ENCODE measurements at regions not wholly inside any gene's neighbourhood (a gene's known extent, or its start where the extent isn't known, plus 50 kb on each side); places are given as distances from the start of the nearest gene placed in this dataset.

DNA sequence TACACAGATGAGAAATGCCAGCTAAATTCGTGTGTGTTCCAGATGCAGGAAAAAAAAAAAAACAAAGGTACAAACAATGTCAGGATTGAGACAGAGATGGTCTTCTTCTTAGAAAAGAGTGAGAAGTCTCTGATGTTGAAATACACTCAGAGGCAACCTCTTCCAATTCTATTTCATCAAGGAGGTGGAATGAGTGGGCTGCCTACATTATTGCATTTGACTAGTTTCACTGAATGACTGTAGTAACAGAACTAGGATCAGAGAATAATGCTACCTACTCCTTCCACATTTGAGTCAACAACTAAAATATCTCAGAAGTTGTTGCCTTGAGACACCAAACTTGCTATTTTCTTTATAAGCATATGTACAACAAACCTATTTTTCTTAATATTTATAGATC is 1332.2 kb upstream of the FLRT2 start:
- no peak for DNase-seq (ENCODE audit: low read depth)

DNA sequence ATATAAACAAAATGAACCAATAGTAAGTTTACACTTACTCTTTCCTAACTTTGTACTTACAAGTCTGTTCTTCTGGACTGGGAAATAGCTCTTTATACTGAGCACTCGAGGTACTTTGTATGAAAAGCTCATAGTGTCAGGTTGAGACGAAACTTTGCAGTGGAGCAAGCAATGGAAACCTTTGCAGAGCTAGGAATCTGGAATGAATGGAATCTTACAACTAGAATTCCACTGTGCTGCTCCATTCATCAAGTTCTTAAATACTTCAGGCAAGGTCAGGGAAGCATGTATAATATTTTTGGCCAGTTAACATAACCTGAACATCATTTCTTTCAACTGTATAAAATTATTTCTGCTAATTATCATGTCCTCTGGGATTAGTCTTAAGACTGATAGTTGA is 1327.5 kb upstream of the FLRT2 start:
- no peak for DNase-seq (ENCODE audit: low read depth)

DNA sequence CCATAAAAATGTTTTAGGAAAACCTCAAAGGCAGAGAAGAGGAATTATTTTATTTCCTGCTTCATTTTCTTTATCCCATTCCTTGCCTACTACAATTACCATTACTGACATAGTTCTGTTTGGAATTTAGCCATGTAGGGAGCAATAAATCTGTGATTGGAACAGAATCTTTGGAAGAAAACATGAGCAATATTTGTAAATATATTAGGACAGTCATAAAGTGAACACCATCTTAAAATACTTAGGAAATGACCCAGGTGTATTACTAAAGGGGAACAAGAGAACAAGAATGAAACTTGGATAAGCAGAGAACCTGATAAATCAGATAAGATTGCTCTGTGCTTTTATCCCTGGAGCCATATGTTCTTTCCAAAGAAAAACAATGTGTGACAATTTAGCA is 1326.0 kb upstream of the FLRT2 start:
- DNase-seq (ENCODE audit: low read depth), result no peak

DNA sequence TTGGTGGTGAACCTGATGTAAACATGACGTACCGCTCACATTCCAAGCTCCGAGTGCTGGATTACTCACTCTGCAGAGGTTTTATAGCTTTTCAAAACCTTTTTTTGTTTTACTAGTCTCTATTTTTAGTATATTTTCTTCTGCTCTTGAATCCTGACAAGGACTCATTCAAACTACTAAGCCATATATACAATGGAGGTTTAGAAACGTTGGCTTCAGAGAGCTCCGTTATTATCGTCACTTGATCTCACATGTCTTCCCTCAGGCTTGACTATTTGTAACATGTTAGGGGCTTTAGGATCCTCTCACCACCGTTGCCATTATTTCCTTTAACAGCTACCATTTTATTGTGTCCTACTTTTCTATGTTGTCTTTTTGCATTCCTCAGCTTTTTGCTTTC is 1321.5 kb upstream of the FLRT2 start:
- DNase-seq (ENCODE audit: low read depth), result no peak

DNA sequence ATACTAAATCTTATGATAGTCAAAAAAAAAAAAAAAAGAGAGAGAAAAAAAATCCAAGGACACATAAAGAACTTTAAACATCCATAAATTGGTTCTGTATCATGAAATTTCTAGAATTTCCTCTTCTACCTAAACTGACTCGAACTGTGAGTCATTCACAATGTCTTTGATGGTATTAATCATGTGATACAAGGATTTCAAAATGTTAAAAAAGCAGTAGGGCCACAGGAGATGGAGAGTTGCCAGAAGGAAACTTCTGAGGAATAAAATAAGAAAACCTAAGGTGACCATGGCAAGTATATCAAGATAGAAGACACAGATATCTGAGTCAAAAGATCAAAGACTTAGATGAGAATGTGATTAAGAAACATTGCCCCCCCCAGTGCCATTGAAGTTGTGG is 1320.9 kb upstream of the FLRT2 start:
- DNase-seq (ENCODE audit: low read depth), result no peak

DNA sequence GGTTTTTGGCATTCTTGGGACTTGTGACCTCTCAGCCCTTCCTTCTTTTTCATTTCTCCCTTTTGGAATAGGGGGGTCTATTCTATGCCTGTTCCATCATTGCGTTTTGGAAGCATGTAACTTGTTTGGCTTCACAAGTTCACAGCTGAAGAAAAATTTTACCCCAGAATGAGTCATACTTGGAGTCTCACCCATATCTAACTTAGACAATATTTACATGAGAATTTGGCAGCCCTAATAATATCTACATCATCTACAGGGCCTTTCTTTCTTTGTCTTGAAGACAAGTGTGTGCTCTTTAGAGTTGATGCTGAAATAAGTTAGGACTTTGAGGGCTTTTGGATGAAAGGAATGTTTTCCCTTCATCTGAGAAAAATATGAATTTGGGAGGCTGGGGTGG is 1312.9 kb upstream of the FLRT2 start:
- no peak for DNase-seq (ENCODE audit: low read depth)

DNA sequence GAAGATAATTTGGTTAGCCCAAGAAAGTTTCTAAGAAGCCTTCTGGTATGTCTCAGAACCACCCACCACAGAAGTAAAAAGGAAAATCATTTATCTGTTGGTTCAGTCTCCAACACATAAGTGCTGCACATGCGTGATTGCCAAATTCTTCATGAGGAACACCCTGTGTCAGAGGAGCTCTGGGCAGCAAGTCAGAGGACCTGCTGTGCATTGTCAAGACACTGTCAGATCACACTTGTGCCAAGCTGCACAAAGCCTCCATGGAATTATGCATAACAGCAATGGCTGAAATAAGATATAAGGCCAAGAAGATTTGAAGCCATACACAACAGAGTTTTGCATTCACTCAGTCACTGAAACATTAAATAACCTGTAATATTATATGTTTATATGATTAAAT is 1304.7 kb upstream of the FLRT2 start:
- DNase-seq (ENCODE audit: low read depth), result no peak

DNA sequence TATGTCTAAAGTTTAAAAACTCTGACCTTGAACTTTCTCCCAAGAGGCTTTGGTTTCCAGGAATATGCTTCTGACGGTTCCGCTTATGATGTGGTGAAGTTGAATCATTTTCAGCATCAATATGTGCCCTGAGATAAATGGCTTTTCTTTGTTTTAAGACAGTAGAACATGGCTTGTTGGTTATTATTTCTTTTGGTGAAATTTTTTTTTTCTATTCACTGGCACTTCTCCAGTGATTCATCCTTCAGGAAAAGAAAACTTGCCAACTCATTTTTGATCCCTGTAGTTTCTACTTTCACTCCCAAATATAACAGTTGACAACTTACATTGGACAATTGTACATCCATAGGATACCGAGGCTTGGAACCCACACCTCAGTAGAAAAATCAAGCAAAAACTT is 1301.2 kb upstream of the FLRT2 start:
- no peak for DNase-seq (ENCODE audit: low read depth)

DNA sequence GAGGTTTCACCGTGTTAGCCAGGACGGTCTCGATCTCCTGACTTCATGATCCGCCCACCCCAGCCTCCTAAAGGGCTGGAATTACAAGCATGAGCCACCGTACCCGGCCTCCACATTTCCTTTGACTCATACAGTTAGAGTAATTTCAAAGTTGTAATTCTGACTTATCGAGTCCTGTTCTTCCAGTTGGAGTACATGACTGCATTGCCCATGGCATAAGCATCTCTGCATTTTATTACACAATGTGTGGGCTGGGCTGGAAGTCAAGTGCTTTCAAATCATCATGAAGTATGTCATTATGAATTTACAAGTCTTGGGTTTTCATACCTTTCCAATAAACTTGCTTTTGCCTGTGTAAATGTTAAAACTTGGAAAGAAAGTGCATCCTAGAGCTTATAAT is 1295.7 kb upstream of the FLRT2 start:
- no peak for DNase-seq (ENCODE audit: low read depth)

DNA sequence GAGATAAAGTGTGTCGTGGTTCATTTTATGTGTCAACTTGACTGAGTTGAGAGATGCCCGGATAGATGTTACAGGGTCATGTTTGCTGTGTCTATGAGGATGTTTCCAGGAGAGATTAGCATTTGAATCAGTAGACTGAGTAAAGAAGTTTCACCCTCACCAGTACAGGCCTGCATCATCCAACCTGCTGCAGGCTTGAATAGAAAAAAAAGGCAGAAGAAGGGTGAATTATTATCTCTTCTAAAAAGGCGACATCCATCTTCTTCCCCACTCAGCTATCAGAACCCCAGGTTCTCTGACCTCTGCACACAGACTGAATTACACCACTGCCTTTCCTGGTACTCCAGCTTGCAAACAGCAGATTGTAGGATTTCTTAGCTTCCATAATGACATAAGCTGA is 1293.7 kb upstream of the FLRT2 start:
- no peak for DNase-seq (ENCODE audit: low read depth)

DNA sequence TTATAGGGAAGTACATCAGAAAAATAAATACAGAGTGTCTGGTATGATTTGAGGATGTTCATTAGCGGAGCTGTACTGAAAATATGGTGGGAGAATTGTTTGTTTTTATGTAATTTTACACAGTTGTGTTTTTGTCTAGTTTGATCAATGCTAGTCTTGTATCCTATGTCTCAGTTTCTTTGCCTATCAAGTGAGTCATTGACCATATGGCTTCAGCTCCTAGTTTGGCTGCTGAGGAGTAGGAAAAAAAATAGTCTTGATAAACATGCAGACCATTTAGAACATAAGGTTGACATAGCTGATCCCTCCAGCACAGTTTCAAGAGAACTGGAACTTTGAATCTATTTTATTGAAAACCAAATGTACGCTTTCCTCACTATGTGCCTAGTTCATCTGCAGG is 1292.1 kb upstream of the FLRT2 start:
- DNase-seq (ENCODE audit: low read depth), result no peak

DNA sequence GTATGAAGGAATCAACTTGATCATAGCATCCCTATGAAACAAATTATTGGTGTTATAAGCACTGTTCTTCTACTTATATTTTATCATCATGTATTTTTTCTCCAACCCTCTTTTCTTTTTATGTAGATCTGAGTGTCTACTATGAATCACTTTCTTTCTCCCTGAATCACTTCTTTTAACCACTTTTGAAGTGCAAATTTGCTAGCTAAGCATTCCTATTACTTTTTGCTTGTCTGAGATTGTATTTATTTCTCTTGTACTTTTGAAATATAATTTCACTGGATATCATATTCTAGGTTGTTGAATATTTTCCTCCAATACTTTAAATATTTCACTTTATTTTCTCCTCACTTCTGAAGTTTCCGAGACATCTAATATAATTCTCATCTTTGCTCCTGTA is 1282.3 kb upstream of the FLRT2 start:
- DNase-seq (ENCODE audit: low read depth), result no peak

DNA sequence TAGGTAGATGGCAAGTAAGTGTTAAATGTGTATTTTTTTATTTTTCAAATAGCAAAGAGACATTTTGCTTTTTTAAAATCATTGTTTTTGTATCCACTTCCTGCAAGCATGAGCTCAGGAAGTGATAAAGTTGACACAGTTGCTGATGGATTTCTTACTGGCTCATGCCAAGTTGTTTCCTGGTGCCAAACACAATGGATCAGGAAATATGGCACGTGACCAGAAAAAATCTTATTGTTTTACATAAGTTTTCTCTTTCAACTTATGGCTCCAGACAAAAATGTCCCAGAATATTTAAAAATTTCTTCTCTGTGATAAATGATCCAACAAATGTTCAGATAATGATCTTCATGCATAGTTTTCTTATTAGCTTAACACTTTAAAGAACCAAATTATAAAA is 1279.1 kb upstream of the FLRT2 start:
- DNase-seq (ENCODE audit: low read depth), result no peak

DNA sequence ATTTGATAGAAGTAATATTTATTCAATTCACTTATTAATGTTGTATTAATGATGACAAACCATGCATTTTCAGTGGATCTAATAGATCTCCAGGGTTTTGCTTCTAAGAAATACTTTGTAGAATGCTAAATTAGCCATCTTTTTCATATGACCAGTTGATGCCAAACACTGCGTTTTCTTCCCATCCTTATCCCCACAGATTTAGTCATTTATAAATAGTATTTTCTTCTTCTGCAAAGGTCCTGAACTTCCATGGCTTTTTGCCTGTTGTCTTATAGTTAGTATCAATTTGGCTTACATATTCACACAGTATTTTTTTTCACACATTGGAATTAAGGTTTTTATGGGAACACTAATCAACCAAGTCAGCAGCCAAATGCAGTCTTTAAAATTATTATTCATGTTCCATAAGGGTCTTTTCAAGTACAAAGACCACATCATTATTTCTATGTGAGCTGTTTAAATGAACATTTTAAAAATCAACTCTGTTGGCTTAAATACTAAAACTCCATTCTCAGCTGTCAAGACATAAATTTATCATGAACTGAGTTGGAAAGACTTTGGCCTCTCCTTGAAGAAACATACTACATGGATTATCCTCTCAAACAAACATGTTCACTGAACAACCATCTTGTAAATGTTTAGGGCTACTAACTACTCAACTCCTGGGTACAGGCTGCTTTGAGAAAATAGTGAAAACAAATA is 1278.4 kb upstream of the FLRT2 start:
- no peak for DNase-seq (ENCODE audit: low read depth)

DNA sequence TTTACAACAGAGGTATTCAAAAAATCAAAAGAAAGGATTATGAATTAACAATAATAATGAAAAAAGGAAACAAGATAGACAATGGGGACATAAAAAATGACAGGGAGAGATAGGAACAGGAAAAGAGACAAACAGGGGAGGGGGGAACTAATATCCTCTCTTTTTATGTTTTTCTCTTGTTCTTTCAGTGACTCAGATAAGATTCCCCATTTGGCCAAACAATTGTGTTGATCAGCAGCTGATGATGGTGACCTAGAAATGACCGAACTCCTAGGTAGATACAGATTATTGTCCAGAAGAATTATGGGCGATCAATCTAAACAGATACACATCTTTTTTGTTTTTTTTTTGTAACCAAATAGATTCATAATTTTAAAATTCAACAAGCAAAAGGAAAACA is 1277.2 kb upstream of the FLRT2 start:
- no peak for DNase-seq (ENCODE audit: low read depth)

DNA sequence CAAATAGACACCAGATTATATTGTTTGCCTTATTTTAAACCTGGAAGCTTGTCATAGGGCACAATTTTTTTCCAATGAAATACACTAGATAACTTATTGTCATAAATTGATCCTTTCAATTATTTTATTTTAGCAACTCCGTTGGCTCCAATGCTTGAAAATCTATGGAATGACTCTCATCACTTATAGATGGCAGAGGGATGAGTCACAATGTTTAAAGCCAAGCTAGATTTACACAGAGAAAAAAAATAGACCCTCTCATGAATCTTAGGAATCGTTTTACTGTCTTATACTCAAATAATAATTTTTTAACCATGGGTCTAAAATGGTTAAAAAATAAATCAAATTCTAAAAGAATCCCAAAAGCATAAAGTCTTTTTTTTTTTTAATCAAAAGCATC is 1276.6 kb upstream of the FLRT2 start:
- no peak for DNase-seq (ENCODE audit: low read depth)

DNA sequence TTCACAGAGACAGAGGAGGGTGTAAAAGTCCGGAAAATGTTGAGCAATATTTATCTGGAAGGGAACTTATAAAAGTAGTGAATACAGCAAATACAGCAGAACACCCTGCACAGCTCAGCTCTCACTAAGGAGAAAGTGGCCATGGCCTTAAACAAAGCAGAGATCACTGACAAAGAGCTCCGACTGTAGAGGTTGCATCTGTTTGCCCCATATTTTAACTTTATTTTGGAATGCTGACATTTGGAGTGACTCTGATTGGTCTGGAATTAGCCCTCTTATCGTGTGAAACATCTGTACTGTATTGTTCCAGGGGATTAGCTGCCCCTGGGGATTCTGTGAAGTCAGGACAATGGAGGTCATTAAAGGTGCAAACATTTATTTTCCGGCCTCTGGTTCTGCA is 1275.7 kb upstream of the FLRT2 start:
- DNase-seq (ENCODE audit: low read depth), result no peak

DNA sequence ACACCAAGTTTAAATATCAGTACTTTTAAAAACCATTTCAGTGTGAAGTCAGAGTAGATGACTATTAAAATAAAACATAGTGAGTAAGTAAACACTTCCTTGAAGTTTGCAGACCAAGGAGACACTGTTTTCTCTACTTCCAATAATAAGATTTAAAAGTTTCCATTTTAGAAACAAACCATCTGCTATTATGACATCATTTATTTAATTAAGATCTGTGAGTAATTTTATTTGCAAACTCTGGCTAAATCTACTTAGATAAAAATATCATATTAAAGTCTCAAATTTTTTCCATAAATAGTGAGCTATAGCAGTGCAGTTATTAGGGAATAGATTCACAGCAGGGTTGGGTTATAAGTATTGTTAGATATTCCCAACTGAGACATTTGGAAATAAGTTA is 1267.0 kb upstream of the FLRT2 start:
- no peak for DNase-seq (ENCODE audit: low read depth)

DNA sequence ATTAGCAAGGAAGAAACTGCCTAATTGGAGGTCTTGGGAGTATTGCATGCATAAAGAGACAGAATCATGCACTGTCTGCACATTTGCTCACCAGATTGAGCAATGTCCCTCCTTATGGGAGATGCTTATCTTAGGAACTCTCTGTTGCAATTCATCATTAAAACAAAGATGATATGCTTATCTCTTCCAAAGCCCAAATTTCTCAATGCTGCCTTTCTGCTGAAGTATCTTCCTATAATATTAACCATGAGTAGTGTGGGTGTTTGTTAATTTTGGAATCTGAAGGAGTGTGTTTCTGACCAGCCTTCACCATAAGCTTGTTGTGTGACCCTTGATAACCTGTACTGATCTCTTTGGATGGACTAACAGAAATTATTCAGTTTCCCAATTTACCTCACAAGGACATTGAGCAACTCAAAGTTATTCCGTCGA is 1257.6 kb upstream of the FLRT2 start:
- no peak for DNase-seq (ENCODE audit: low read depth)

DNA sequence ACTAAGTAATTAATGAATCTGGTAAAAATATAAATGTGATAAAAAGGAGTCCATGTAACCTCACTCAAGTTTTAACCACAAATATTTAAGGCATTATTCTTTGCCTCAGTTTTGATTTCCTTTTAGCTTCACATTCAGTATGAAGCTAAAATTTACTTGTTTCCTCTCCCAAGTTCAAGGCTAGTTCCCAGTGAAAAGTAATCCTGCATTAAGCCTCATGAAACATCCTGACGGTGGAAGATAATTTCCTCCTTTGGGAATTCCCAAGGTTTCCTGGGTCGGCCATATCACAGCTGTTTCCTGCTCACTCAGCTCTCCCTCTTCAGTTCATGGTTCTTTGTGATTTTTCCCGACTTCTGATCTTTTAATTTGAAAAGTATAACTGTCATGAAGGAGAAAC is 1256.8 kb upstream of the FLRT2 start:
- DNase-seq (ENCODE audit: low read depth), result no peak

DNA sequence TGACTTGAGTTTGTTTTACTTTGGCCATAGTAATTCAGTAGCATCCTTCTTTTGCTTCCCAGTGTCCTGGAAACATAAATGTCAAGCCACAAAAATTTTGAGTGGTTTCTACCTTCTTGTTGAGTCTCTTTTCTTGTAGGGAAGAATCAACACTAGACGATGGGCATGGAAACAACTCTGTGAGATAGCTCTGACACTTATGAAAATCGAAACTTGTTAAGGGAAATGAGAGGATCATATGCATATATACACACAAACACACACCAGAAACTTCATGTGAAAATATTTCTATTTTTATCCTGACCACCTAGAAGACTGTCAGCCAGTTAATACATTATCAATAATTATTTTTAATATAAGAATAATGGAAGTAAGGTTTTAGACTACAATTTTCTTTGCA is 1247.3 kb upstream of the FLRT2 start:
- DNase-seq (ENCODE audit: low read depth), result no peak

DNA sequence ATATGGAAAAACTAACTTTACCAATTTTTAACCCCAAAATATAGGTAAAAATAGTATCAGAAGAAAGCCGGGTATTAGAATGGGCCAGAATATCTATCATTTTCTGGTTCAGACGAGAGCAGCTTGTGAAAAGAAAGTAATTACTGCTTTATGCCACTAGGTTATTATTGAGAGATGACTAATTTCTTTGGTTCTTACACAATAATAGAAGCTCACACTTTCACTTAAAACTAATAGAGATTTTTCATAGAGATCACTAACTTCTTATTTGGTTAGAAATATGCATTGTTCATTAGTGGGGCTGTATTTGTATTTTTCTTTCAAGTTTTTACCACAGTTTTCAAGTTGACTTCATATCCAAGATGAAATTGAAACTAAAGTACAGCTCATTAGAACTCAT is 1241.2 kb upstream of the FLRT2 start:
- DNase-seq (ENCODE audit: low read depth), result no peak

DNA sequence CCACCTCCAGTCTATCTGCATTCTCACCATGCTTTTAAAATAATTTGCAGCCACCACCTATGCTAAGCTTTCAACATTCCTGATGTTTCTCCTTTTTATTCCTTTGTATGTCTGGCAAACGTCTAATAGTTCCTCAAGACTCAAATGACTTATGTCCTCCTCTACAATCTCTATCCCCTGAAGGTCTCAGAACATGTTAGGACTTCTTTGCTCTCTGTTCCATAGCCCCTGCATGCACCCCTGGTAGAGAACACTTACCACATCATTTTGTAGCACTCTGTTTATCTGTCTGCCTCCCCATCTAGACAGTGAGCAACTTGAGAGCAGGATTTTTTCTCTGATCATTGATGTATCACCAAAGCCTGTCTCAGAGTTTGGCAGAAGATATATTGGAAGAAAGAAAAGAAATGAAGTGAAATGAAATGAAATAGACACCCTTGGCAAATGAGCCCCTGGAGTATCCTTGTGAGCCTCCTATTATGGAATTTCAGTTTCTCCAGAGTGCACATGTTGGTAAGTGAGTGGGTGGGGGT is 1231.2 kb upstream of the FLRT2 start:
- DNase-seq (ENCODE audit: low read depth), result no peak

DNA sequence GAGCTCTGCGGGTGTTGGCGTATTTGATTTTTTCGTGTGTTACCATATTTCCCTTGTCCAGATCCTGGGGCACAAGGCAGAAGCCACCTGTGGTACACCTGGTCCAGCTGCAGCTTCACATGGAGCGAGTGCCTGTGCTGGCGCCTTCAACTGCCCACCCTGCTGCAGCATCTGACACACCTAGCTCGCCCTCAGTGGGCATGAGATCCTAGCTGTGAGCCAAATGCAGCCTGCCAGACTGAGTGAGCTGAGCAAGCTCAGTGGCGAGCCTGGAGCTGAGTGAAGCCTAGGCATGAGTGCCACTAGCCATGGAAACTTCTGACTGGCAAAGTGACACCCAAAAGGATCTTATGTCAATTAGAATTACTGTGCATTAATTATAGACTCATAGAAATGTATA is 1226.8 kb upstream of the FLRT2 start:
- DNase-seq (ENCODE audit: low read depth), result no peak

DNA sequence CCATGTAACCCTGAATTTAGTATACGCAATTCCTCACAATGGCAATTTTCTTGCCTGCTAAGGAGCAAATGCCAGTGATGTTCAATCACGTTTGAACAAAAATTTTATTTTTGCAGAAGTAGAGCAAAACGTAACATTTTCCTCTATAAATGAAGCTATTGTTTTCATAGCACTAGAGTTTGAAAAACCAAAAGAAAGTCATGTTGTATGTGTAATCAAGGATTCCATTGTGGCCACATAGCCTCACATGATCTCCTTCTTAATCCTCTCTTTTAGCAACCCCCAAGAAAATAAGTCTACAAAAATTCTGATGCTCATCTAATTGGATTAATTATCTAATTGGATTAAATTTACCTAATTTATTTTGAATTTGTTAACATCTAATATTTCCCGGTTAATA is 1217.4 kb upstream of the FLRT2 start:
- no peak for DNase-seq (ENCODE audit: low read depth)
